ENCODE measurements at regions not wholly inside any gene's neighbourhood (a gene's known extent, or its start where the extent isn't known, plus 50 kb on each side); places are given as distances from the start of the nearest gene placed in this dataset.

GRCh38 chr5:175214152-175214551, 229.8 kb downstream of the DRD1 start:
- peak overlapping the region; percentile 67; the same call in 1 of the 3 replicates for H2BK15ac ChIP-seq (ENCODE audit: low read depth, low read length)
- H3K18ac ChIP-seq (ENCODE audit: low read depth, low read length) = peak overlapping the region; percentile 11; the same call in 1 of the 2 replicates
- peak overlapping the region; percentile 83 for H3K4ac ChIP-seq (ENCODE audit: low read depth, low read length)
- no peaks in the 10 kb centered on the region for H4K20me1 ChIP-seq (ENCODE audit: insufficient read depth, low read length)
- WGBS, 2 experiments (ENCODE audit: extremely low coverage in 2 of 2, insufficient read length in 1 of 2) = no CpG with 5 or more reads among the region's 2 CpGs
- peak overlapping the region; percentile 64 for H4K91ac ChIP-seq (ENCODE audit: insufficient read depth, low read depth, low read length)
- H2AFZ ChIP-seq (replicated peaks; ENCODE audit: low read length, poor library complexity) = peak overlapping the region; percentile 56
- H3K79me1 ChIP-seq (ENCODE audit: low read depth in 1 of 2, low read length in 2 of 2) = no peaks in the 10 kb centered on the region
- H3K4me2 ChIP-seq (ENCODE audit: low read depth, low read length) = peak overlapping the region; percentile 27; the same call in 1 of the 2 replicates
- H3K23ac ChIP-seq (ENCODE audit: low read depth, low read length) = 0 out of 2 replicates have a peak overlapping the region, but pooled peaks have one; percentile 55
- ChIA-PET CTCF (no interaction called here), POLR2A (ENCODE audit: unreplicated experiment) (no interaction called here)
- ATAC-seq (ENCODE audit: low read depth) (peak; percentile 84), DNase-seq (peak; percentile 97)
- no TSS peak for BruUV-seq (replicated peaks)
- H3K9me3 ChIP-seq (ENCODE audit: control insufficient read depth, insufficient read depth, low read length) = no peaks in the 10 kb centered on the region
- H2BK5ac ChIP-seq (ENCODE audit: low read depth, low read length, poor library complexity, severe bottlenecking) = no peak overlapping the region
- no peaks in the 10 kb centered on the region for H3K36me3 ChIP-seq (ENCODE audit: control insufficient read depth, insufficient read depth, low read length)
- peaks cover 11% of the 10 kb centered on the region; the same call in 1 of the 2 replicates for H3K9me1 ChIP-seq (ENCODE audit: insufficient read depth, low read length)
- peak overlapping the region; percentile 74 for H2BK120ac ChIP-seq (ENCODE audit: low read depth, low read length)
- H3K27me3 ChIP-seq (ENCODE audit: control insufficient read depth, insufficient read depth, low read length) = no peaks in the 10 kb centered on the region
- H2AK9ac ChIP-seq (replicated peaks; ENCODE audit: low read depth, low read length, poor library complexity) = peak overlapping the region; percentile 66
- no peak overlapping the region for H3K4me3 ChIP-seq (ENCODE audit: insufficient read depth, low read depth, low read length)
- intact Hi-C loops (cut with micrococcal nuclease) = loop anchor here (2.0 to 10.0 kb wide), 2 partner anchors 33 to 171 kb away; no protein-coding TSS in a partner anchor
- H3K27ac ChIP-seq (ENCODE audit: insufficient read depth, low read length) = no peak overlapping the region
- peaks cover 11% of the 10 kb centered on the region for H3K4me1 ChIP-seq (ENCODE audit: control insufficient read depth, insufficient read depth, low read length)
- no peak overlapping the region for H3K56ac ChIP-seq (ENCODE audit: extremely low read depth, insufficient read depth, low read length)
- dilution Hi-C loops (cut with HindIII; ENCODE audit: low sequenced_read_pairs, unreplicated experiment) = no loop called here
- in situ Hi-C loops (cut with MboI; ENCODE audit: low sequenced_read_pairs) = no loop called here
- H2AK5ac ChIP-seq (ENCODE audit: low read depth, low read length) = peak overlapping the region; percentile 69
- H4K8ac ChIP-seq (ENCODE audit: low read depth in 2 of 2, low read length in 2 of 2) = peak overlapping the region in 1 of 2 experiments; percentile 18; a peak in 1 of 4 replicates
- no peak overlapping the region for H3K14ac ChIP-seq (replicated peaks; ENCODE audit: low read depth, low read length)
- H3K9ac ChIP-seq (ENCODE audit: low read depth, low read length) = no peak overlapping the region
- TF ChIP-seq MAZ (IDR thresholded peaks at IDR 0.05; ENCODE audit: borderline replicate concordance, low read depth, low read length) (peak; percentile 59), CTCF (conservative IDR thresholded peaks at IDR 0.05; ENCODE audit: low read depth, low read length) (no peak), FOS (IDR thresholded peaks at IDR 0.05; ENCODE audit: low read depth, low read length) (peak; percentile 85), BHLHE40 (IDR thresholded peaks at IDR 0.05; ENCODE audit: low read depth, low read length) (peak; percentile 59; the same call in 1 of the 2 replicates), CEBPB (IDR thresholded peaks at IDR 0.05; ENCODE audit: low read depth, low read length) (peak; percentile 61)
- no peak overlapping the region for H4K5ac ChIP-seq (ENCODE audit: low read depth, low read length)
- peak overlapping the region; percentile 35 for H2BK20ac ChIP-seq (ENCODE audit: low read depth, low read length)
